ENCODE measurements at regions not wholly inside any gene's neighbourhood (a gene's known extent, or its start where the extent isn't known, plus 50 kb on each side); places are given as distances from the start of the nearest gene placed in this dataset.

DNA sequence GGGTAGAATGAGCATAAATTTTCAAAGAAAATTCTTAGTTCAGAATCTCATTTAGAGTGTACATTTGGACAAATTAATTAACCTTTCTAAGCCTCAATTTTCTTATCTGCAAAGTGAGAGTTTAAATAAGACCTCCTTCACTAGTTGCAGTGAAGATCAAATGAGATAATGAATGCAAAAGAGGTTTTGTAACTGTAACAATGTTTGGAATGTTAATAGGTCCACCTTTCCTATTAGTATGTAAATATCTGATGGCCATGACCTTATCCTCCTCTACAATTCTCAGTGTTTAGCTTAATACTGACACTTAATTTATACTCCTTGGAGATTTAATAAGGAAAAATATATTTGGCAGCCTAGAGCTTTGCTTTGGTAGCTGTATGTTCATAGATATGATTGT, 138.8 kb downstream of the GABRG1 start:
- DNase-seq (ENCODE audit: low read depth, low spot score): no peak
- H3K4me3 ChIP-seq (ENCODE audit: low read length): no peak overlapping the region

- no peak for DNase-seq (ENCODE audit: low read depth, low spot score)
- H3K4me3 ChIP-seq (ENCODE audit: low read length): no peak overlapping the region
These were observed 152.7 kb downstream of the GABRG1 start for GRCh38 chr4:45971108-45971507.

DNA sequence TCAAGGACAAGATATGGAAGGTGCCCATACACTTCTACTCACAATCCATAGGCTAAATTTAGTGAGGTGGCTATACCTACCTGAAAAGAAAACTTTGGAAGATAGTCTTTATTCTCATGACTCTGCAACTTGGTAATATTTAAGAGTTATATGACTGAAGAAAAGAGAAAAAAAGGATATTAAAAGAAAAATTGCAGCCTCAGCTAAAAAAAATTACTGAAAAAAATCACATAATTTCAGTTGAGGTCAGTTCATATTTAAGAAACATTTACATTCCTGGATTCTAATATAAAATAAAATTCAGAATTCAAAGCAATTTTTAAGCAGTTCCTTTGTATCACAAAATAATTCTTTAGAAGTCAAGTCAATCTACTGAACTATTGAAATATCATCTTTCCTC, 166.5 kb downstream of the GABRG1 start:
- DNase-seq (ENCODE audit: low read depth, low spot score): no peak
- no peak overlapping the region for H3K4me3 ChIP-seq (ENCODE audit: low read length)

DNA sequence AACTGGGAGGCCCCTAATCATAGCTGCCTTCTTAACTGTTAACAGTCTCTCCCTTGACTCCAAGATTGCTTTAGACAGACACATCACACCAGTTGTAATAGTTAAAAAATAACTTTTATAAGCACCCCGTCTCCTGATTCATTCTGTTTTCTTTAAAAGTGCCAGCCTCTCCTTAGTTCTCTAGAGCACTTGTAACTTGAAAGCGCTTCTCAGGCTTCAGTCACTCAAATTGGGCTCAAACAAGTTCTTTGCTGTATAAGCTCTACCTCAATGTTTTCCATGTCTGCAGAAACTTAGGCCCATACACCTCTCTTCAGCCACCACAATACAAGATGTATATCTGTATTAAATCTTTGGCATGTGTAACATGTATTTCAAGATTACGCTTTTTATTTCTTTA, 169.6 kb downstream of the GABRG1 start:
- H3K4me3 ChIP-seq (ENCODE audit: low read length): no peak overlapping the region
- DNase-seq (ENCODE audit: low read depth, low spot score): no peak

DNA sequence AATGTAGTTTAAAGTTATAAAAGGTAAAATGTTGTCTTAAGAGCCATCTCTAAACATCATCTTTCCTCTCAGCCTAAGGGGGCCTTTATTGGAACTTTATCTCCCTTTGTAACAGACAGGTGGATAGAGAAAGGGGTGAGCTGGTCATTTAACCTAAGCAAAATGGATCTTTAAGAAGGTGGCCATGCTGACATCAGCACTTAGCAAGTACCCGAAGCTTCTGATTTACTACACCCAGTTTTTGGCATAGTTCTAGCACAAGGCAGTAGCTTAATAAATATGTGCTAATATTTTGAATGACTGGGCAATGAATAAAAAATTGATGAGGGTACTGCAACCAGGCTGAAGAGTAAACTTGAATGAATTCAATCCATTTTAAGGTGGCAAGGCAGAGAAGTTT, 172.7 kb downstream of the GABRG1 start:
- DNase-seq (ENCODE audit: low read depth, low spot score): no peak
- no peak overlapping the region for H3K4me3 ChIP-seq (ENCODE audit: low read length)

GRCh38 chr4:45946699-45947098, 177.2 kb downstream of the GABRG1 start:
- no peak for DNase-seq (ENCODE audit: low read depth, low spot score)
- H3K4me3 ChIP-seq (ENCODE audit: low read length): no peak overlapping the region

- H3K4me3 ChIP-seq (ENCODE audit: low read length): no peak overlapping the region
- peak; percentile 1 for DNase-seq (ENCODE audit: low read depth, low spot score)
These were observed 179.9 kb downstream of the GABRG1 start for GRCh38 chr4:45944000-45944399.

GRCh38 chr4:45939056-45939455, 184.8 kb downstream of the GABRG1 start:
- no peak for DNase-seq (ENCODE audit: low read depth, low spot score)
- H3K4me3 ChIP-seq (ENCODE audit: low read length): no peak overlapping the region

DNA sequence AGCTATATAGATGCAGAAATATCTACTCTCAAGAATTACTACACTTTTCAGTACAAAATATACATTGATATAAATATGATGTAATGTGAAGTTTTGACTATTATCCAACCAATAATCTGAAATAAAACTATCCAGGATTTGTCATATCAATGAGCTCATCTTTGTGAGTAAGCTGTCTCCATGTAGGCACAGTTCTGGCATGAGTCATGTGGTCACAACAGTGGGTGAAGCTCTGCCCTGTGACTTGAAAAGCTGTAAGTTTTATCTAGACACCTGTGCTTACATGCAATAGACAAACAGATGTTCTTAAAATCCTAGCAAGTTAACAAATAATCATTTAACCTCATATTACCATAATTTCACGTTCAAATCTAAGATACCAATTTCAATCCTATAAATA, 192.7 kb downstream of the GABRG1 start:
- H3K4me3 ChIP-seq (ENCODE audit: low read length): no peak overlapping the region
- DNase-seq (ENCODE audit: low read depth, low spot score): no peak

DNA sequence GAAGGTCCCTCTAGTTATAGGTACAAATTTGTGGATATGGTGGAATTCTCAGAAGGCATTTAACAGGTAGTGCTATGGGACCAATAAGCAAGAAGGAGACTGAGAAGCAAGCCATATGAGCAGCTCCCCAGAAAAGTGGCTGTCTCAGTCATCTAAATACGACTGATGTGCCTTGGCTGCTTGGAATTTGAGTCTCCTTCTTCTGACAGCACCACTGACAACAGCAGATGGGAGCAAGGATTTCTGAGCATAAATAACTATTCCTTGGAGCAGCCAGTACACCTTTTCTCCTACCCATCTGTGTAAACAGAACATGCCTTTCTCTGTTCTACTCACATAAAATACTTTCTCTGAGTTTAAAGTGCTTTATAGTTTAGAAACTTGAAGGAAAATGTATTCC, 196.2 kb downstream of the GABRG1 start:
- H3K4me3 ChIP-seq (ENCODE audit: low read length): no peak overlapping the region
- DNase-seq (ENCODE audit: low read depth, low spot score): no peak

DNA sequence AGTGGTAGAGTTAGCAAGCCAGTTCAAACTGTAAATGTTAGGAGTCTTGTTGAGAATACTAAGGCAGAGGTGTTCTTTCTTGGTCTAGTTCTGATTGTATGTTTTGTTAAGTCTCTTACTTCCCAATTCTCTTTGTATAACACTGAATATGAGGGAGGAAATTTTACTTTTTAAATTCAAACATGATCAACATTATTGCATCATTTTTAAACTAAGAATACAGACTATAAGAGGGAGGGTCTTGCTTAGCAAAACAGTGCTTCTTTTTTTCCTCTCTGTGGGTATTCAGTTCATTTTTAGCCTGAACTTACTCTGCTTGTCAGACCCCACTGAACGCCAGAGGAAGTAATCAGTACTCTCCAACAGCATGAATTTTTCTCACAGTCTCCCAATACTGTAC, 198.0 kb downstream of the GABRG1 start:
- H3K4me3 ChIP-seq (ENCODE audit: low read length): no peak overlapping the region
- no peak for DNase-seq (ENCODE audit: low read depth, low spot score)

GRCh38 chr4:45920861-45921260, 203.0 kb downstream of the GABRG1 start:
- no peak for DNase-seq (ENCODE audit: low read depth, low spot score)
- H3K4me3 ChIP-seq (ENCODE audit: low read length): no peak overlapping the region

DNA sequence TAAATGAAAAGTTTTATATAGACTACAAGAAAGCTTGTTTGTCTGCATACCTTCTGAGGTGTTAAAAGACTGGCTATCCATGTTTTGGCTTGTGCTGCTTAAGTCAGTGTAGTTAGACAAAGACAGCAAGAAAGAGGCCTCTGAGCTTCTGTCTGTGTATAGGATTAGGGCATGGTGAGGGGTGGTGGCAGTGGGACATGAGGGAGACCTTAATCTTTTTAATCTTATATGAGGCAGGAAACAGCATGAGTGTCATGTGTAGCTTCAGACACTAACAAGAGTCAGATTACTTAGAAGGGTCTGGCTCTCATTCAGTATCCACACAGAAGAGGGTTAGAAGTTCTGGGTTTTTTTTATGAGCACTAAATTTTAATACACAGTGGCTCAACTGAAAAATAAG, 213.3 kb downstream of the GABRG1 start:
- H3K4me3 ChIP-seq (ENCODE audit: low read length): no peak overlapping the region
- DNase-seq (ENCODE audit: low read depth, low spot score): no peak

DNA sequence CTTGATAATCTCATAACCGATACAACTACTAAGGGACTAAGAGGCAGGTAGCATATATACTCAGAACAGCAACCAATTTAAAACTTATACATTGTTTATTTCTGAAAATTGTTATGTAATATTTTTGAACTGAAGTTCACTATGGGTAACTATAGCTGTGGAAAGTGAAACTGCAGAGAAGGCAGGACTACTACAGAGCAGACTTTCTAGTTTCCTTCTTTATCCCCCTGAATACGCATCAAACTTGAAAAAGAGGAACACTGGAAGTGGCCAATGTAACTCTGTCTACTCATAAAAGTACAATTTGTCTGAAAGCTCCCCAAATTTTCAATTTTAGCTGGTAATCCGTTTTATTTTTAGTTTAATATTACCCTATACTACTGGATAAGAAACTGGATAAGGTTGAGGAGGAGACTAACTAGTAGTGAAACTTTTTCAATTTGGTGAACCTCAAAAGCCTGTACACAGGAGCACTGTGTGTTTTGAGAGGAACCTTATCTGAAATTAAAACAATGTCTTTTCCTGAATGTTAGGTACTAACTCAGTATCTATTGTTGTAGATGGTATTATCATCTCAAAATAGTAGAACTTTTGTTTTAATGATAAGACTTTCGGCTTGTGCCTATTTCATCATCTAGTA, 225.8 kb downstream of the GABRG1 start:
- H3K4me3 ChIP-seq (ENCODE audit: low read length): no peak overlapping the region
- DNase-seq (ENCODE audit: low read depth, low spot score): no peak

- H3K4me3 ChIP-seq (ENCODE audit: low read length): no peak overlapping the region
- no peak for DNase-seq (ENCODE audit: low read depth, low spot score)
These were observed 240.4 kb downstream of the GABRG1 start for GRCh38 chr4:45883421-45883820.

DNA sequence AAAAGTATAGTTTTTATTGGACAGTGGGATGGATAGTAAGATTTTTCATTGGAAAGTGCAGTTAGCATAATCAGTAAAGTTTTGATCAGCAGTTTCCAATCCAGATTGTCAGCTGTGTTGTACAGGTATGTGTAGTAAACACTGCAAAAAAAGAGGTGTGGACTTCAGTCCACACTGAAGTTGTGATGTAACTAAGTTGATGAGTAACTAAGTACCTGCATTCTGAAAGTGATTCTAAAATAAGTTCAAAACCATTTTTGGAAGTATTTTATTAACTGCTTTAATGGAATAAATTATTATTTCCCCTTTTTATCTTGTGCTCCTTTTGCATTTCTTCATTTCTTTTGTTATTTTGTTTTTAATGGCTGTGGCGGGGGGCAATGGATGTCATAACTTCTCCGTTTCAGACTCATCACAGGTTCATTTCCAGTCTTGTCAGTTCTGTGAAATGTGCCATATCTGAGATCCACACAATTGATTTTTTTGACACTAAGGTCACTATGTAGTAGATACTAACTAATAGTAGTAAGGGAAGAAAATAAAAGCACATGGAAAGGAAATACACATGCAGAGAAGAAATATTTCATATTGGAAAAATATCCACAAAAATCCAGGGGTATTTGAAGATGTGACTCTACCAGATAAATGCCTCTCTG, 247.5 kb downstream of the GABRG1 start:
- H3K4me3 ChIP-seq (ENCODE audit: low read length): no peak overlapping the region
- DNase-seq (ENCODE audit: low read depth, low spot score): no peak

DNA sequence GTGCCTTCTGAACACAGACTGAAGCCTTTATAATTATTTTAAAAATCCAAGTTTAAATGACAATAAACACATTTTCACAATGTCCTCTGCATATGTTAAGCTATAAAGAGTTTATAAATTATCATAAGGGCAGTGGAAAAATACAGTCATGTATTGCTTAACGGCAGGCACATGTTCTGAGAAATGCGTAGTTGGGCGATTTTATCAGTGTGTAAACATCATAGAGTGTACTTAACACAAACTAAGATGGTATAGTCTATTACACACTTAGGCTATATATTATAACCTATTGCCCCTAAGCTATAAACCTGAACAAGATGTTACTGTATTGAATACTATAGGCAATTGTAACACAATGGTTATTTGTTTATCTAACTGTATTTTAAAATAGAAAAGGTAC, 254.7 kb downstream of the GABRG1 start:
- no peak overlapping the region for H3K4me3 ChIP-seq (ENCODE audit: low read length)
- DNase-seq (ENCODE audit: low read depth, low spot score): no peak

GRCh38 chr4:45865781-45866180, 258.1 kb downstream of the GABRG1 start:
- DNase-seq (ENCODE audit: low read depth, low spot score): no peak
- no peak overlapping the region for H3K4me3 ChIP-seq (ENCODE audit: low read length)

DNA sequence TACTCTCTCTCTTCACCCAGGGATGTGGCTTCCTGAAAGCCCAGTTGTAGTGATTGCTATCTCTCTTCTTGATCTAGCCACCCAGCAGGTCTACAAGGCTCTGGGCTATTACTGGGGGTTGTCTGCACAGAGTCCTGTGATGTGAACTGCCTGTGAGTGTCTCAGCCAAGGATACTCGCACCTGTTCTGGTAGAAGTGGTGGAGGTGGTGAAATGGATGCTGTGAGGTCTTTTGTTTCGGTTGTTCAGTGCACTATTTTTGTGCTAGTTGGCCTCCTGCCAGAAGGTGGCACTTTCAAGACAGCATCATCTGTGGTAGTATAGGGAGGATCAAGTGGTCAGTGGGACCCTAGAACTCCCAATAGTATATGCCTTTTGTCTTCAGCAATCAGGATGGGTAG, 268.0 kb downstream of the GABRG1 start:
- DNase-seq (ENCODE audit: low read depth, low spot score): peak; percentile 7
- H3K4me3 ChIP-seq (ENCODE audit: low read length): no peak overlapping the region

GRCh38 chr4:45846016-45846415, 277.8 kb downstream of the GABRG1 start:
- no peak overlapping the region for H3K4me3 ChIP-seq (ENCODE audit: low read length)
- DNase-seq (ENCODE audit: low read depth, low spot score): peak; percentile 5

- DNase-seq (ENCODE audit: low read depth, low spot score): no peak
These were observed 282.1 kb downstream of the GABRG1 start for GRCh38 chr4:45841791-45842190.

More at GRCh38 chr4:45841791-45842190, 282.1 kb downstream of the GABRG1 start:
- no peak overlapping the region for H3K4me3 ChIP-seq (ENCODE audit: low read length)
